GM10248 (cell line): ENCODE measurements at regions not wholly inside any gene's neighbourhood (a gene's known extent, or its start where the extent isn't known, plus 50 kb on each side); places are given as distances from the start of the nearest gene placed in this dataset.

Source experiments
- CTCF ChIA-PET: fragments of 300-600 bp; sonication (Branson Sonifier 250); formaldehyde crosslinking; extraction: SDS; loops from one replicate; lab custom pipeline; 2021; ENCODE audit warnings: antibody characterized with exemption; lab: Yijun Ruan, JAX
- POLR2A ChIA-PET: fragments of 350-650 bp; sonication (Branson Sonifier 250); formaldehyde crosslinking; extraction: SDS; loops from one replicate; lab custom pipeline; 2020; ENCODE audit warnings: antibody characterized with exemption; lab: Yijun Ruan, JAX
- DNase-seq: peaks from one replicate; pipeline ENCODE4 v3.0.0; 2012; ENCODE audit errors: extremely low spot score
- TF ChIP-seq, protein P1 (sequence below): IDR thresholded peaks from 2 replicates; pipeline ENCODE4 v1.5.1; 2012; ENCODE audit warnings: mild to moderate bottlenecking, low read depth; ENCODE audit errors: extremely low read depth, missing control alignments, control extremely low read depth

DNA sequence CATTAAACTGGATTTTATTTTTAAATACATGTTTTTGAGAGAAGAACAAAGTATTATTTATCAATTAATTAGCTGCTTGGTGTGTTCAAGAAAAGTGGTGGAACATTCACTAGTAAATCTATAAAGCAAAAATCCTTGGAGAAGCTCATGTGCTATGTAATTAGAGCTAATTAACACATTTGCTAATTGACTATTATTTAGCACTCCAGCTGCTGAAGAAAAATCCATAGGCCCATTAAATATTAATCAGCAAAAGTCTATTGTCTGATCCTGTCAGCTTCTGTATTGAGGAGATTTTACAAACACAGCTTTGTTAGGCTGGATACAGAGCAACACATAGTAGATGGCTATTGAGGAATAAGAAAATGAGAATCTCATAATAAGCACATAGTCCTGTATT lies 336.1 kb downstream of the RBM43 start:
- ChIA-PET POLR2A (no interaction called here), CTCF (interaction anchor here (1.6 to 2.7 kb wide), 2 partner anchors 10 to 18 kb away, joined by 3 to 11 read pairs; no protein-coding TSS in a partner anchor)
- TF ChIP-seq, protein P1, sequence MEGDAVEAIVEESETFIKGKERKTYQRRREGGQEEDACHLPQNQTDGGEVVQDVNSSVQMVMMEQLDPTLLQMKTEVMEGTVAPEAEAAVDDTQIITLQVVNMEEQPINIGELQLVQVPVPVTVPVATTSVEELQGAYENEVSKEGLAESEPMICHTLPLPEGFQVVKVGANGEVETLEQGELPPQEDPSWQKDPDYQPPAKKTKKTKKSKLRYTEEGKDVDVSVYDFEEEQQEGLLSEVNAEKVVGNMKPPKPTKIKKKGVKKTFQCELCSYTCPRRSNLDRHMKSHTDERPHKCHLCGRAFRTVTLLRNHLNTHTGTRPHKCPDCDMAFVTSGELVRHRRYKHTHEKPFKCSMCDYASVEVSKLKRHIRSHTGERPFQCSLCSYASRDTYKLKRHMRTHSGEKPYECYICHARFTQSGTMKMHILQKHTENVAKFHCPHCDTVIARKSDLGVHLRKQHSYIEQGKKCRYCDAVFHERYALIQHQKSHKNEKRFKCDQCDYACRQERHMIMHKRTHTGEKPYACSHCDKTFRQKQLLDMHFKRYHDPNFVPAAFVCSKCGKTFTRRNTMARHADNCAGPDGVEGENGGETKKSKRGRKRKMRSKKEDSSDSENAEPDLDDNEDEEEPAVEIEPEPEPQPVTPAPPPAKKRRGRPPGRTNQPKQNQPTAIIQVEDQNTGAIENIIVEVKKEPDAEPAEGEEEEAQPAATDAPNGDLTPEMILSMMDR: no peak
- DNase-seq: no peak

DNA sequence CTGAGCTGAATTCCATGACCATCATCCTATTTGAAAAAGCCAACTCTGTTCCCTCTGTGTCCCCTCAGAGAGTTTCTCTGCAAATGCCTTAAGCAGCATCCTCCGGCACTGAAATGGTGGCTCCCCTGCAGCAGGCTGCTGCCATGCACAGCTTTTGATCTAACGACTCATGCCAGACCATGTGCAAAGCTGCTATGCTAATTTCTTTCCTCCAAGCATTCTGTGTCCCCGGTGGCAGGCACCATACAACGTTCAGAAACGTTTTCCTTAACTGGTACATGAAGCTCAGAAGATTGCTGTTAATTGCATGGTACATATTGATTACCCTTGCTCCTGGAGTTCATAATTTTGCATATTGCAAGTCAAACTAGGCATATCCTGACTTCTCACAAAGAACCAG lies 336.8 kb downstream of the RBM43 start:
- TF ChIP-seq, protein P1: no peak
- POLR2A ChIA-PET: no interaction called here
- DNase-seq: no peak
- CTCF ChIA-PET: interaction anchor here (1.3 to 2.7 kb wide), 2 partner anchors 11 to 17 kb away, joined by 5 to 11 read pairs; no protein-coding TSS in a partner anchor

DNA sequence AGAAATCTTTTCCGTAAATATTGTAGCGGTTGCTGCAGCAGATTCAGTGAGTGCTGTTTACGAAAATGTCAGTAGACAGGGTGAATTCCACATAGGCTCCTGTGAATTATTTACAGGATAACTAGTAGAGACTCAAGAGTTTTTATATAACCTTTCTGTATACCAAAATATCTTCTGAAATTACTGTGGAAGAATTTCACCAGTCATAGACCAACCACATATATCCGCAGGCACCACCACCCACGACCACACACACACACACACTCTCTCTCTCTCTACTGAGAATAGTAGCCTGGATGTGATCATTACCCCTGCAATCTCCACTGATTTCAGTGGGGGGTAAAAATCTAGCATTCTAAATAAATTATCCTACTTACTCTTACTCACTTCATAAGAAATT lies 341.8 kb downstream of the RBM43 start:
- DNase-seq: no peak
- POLR2A ChIA-PET: no interaction called here
- TF ChIP-seq, protein P1: no peak
- CTCF ChIA-PET: no interaction called here

DNA sequence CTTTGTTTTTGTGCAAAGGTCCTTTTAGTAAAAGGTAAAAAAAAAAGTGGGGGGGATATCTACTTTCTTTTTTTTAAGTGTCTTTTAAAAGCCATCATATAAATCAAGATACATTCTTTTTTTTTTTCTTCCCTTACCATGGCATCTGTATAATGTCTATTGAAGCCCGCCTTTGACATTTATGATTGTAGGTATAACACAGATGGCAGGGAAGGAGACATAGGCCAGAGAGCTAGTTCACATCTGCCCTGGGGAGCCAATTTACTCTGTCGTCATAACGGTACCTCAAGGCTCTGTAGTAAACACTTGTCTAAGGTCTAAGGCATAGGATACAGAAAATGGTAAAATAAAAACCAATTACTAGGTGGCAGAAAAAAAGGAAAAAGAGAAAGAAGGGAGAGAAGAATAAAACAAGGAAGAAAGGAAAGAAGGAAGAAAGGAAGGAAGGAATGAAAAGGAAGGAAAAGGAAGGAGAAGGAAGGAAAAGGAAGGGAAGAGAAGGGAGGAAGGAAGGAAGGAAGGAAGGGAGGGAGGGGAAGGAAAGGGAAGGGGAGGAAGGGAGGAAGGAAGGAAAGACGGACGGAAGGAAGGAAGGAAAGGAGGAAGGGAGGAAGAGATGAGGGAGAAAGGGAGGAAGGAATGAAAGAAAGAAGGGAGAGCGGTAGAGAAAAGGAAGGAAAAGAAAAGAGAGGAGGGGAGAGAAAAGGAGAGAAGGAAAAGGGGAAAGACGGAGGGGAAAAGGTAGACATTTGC lies 343.5 kb downstream of the RBM43 start:
- POLR2A ChIA-PET: no interaction called here
- TF ChIP-seq, protein P1: no peak
- CTCF ChIA-PET: no interaction called here
- no peak for DNase-seq

DNA sequence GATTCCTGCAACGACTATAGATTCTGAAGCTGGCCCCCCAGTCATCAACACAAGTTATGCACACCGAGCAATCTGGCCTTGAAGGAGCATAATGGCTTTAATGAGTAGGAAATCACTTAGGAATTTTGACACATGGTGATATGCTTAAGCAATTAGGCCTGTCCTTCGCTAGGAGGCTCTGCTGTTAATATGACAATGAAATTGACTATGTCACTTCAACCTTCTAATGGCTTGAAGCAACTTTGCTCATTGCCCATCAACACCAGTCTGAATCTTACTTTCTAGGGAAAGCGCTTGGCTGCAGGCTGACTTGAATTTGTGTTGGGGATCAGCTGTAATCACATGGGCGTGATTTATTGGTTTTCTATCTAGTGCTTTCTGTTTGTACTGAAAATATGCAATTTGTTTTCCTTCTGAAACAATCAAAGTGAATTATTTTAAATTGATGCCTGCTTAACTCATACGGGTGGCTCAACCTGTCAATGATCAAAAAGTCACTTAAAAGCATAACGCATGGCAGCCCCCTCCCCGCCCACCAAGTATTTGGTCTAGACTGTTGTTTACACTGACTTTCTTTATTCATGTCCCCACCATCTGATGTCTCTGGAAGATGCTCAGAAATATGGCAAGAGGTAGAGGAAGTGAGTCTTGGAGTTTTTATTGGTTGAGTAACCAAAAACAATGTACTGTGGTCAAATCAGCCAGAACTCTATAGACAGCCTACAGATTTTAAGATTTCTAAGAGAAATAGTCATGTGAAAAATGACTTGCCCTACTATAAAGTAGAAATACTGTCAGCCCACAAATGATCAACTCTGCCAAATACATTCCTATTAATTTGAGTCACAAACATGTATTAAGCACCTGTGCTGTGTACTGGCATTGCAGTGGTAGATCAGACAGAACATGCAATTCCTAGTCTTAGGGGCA lies 344.9 kb downstream of the RBM43 start:
- DNase-seq: no peak
- CTCF ChIA-PET: no interaction called here
- POLR2A ChIA-PET: no interaction called here
- TF ChIP-seq, protein P1: no peak

DNA sequence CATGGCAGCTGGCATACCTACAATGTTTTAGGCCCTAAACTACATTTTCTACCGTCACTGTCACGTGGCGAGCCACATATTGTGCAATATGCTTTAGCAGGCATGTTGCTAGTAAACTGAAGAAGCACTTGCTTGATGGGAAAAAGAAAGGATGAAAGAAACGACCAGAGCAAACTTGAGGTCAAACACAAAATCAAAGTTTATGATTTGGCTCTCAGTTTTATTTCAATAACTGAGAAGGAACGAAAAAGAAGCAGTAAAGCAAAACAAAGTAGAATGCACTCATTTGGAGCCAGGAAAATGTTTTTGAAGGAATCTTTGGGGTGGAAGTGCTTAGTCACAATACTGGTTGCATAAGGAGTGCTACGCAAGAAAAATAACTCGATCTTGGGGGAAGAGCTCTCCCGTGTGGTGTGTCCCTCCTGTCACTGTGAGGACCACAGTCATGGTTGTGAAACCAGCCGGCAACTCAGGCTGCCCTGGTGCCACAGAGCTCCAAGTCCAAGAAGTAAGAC lies 349.8 kb downstream of the RBM43 start:
- CTCF ChIA-PET: interaction anchor here (2.0 kb wide), 1 partner anchor 17 kb away, joined by 9 read pairs; no protein-coding TSS in a partner anchor

More for the DNA sequence above, 349.8 kb downstream of the RBM43 start:
- POLR2A ChIA-PET: no interaction called here
- DNase-seq: no peak
- TF ChIP-seq, protein P1: no peak
